Activated T-helper 9 cell treated with anti-CD3 and anti-CD28 coated beads, Interleukin-2, amount 50 U/mL, for 16 hours (primary cell): ENCODE measurements at regions not wholly inside any gene's neighbourhood (a gene's known extent, or its start where the extent isn't known, plus 50 kb on each side); places are given as distances from the start of the nearest gene placed in this dataset.

Source experiments
- DNase-seq: peaks from one replicate; pipeline ENCODE4 v3.0.0-alpha.2; 2020; ENCODE audit warnings: low read depth

DNA sequence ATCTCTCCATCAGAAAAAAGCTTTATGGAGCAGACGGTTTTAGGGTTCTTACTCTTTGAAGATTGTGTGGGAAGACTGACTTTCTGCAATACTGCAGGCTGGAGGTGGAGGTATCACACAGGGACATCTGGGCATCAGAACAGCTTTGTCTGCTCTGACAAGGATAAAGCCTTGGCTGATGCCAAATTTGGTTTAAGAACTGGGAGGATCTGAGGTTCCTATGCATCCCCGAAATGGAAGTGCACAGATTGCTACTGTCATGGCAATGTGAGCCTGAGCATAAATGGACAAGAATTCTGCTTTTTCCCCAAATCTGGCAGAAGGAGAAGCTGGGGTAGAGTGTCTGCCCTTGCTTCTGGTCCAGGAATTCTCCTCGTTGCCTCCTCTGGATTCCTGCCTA is 424.3 kb downstream of the SLC4A3 start:
- DNase-seq, result no peak

DNA sequence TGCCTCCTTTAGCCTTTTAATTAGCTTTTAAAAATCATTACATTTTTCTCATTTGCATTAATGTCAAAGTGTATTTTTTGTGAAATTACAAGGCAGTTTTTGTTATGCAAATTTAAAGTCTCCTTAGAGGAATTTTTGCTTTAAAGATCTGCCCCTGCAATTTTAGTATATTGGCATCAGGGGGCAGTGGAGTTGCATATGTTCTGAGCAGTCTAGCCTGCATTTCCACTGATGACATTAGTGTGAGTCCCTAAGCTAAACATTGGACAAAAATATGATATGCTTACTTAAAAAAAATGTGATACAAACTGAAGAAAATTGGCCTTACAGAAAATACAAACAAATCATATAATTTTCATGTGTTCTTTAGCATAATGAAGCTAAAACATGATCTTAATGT is 426.5 kb downstream of the SLC4A3 start:
- no peak for DNase-seq

DNA sequence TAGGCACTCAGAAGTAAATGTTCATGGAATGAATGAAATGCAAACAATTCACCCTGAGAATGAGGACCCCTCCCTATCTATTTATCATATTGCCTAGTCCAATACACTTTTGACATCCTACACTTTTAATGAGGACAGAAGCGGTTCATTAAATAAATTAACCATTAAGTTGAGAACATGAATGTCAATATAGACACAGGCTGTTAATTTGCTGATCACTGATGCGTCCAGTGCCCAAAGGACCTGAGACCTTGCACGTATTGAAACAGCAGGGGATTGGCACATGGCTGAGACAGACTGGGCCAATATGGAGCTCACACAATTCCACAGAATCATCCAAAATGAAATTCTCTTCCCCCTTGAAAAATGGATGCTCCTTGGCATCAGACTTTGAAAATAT is 430.0 kb downstream of the SLC4A3 start:
- DNase-seq, result no peak

DNA sequence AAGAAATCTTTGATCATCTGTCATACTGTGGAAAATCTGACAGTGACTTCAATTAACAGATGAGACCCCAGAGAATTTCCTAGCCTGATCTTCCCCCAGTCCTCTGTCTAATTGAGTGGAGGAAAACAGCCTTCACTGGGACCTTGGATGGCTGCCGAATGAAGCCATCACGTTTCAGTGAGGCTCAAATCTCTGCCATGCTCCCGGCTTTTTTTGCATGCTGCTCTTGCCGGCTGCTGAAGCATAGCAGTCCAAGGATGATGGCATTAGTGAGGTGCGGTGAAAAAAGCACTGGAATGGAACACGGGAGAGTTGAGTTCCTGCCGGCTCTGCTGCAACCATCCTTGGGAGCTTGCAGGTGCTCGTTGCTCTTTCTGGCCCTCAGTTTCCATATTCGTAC is 430.5 kb downstream of the SLC4A3 start:
- no peak for DNase-seq

DNA sequence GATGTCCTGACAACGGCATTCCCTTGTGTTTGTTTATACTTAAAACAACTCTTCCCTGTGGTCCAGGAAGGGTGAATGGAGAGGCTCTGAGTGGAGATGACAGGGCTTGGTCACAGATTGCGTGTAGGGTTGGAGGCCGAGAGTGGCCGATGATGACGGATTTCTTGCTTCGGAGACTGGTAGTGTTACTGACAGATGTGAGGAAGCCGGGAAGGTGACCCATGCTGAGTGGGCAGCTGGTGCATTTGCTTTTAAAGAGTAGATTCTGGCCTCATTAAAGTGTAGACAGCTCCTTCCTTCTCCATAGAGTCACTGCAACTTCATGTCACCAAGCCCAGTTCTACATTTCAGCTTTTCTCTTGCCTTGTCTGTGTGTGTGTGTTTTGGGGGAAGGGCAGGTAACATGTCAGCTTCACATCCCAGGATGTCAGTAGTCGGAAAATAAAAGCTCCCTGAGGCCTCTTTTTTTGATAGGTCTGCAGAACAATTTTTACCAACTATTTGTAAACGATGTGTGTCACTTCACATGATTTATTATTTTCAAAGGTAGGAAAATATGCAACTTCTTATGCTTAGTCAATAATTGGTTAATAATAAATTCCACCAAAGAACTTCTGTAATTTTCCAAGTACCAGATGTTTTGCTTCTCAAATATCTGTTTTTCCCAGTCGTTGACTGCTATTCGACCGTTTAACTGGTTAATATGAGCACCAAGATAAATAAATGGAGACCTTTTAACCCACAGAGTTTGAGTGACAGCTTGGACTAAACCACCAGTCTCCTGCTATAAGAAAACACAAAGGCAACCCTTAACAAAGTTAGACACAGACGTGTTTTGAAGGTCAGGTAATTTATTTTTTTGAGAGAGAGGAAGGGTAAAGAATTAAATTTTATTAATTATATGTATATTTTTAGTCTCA is 436.9 kb downstream of the SLC4A3 start:
- DNase-seq, result no peak

DNA sequence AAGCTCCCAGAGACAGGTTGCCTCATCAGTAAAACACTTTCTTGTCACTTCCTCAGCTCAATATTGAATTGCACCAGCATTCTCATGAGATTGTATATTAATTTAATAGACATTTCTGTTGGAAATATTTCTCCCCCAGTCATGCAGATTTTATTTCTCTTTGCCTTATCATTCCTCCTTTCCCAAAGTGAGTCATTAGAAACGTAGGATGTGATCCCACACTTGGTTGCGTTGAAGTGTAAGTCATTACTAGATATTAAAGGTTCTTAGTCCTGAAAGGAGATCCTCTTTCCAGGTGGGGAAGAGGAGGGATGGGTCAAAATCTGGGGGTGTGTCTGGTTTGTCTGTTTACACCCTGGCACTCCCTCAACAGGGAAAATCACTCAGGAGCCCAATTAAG is 438.2 kb downstream of the SLC4A3 start:
- no peak for DNase-seq

DNA sequence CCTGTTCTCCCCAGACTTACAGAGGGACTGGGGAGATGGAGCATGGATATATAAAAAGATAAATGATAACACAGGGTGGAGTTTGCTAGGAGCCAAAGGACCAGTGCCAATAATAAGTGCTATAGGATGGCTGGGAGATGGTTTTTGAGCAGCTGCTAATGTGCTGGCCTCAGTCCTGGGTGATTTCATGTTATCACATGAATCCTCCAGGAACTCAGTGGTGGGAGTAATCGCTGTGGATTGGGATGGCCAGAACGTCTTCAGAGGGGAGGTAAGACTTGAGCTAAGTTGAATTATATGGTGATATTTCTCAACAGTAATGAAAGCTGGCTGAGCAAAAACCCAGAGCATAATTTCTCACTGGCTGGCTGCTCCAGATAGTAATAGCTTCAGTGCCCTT is 441.4 kb downstream of the SLC4A3 start:
- DNase-seq, result no peak

DNA sequence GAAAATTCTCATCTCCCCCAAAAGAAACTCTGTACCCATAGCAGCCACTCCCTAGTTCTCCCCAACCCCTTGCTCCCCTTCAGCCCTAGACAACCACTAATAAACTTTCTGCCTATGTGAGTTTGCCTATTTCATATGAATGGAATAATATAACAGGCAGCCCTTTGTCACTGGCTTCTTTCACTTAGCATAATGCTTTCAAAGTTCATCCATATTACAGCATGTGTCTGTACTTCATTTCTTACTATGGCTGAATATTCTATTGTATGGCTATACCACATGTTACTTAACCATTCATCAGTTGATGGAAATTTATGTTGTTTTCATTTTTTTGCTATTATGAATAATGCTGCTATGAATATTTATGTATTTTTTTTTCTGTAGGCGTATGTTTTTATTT is 442.9 kb downstream of the SLC4A3 start:
- DNase-seq, result no peak

DNA sequence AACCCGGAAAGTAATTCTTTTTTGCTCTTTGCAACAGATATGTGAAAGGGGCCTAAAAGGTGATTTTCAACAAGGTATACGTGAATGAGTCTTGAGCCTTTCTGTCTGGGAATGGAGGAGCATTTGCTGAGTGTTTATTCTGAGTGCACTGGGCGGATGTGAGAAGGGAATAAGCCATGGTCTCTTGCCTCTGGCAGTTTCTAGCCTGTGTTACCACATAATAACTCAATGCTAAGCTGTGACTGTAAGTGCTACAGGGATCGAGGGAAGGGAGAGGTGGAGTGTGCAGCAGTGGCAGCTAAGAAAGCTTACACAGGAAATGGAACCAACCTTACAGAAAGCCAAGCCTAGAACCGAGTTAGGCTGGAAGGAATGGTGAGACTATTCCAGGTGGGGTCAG is 444.3 kb downstream of the SLC4A3 start:
- DNase-seq, result no peak

DNA sequence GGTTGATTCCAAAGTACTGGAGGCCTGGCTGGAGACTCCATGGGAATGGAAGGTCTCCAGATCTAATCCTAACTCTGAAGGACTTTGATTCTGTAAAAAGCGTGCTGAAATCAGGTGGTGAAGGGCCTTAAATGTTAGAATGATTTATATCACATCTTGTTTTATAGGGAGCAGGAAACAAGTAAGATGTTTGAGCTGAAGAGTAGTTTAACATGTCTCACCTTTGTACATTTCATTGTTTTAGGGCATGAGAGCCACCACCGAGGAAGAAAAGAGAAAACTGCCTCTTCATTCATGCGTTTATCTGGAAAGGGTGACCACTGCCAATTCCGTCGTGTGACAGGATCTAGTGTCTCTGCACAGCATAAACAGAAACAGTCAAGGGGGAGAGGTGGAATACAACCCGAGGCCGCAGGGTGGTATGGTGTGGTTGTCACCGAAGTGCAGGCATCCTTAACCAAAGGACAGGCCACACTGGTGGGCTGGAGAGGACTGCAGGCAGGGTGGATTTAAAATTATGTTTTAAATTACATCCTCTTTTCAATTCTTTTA is 445.3 kb downstream of the SLC4A3 start:
- no peak for DNase-seq

DNA sequence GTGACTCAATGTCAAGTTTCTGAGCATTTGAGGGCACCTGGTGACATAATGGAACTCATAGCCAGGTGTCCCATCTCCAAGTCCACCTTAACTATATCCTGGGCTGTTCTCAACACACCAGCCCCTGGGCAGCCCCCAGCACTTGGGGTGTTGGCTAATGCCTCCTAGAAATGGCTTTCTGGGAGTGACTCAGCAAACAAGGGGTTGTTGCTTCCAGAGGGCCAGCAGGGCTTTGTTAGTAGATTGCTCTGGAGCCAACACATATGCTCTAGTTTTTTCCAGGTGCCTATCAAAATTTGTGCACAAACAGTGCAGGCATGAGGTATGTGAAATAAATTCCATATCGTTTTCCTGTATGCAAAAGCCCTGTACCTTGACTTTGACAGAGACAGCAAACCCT is 448.4 kb downstream of the SLC4A3 start:
- DNase-seq, result no peak

DNA sequence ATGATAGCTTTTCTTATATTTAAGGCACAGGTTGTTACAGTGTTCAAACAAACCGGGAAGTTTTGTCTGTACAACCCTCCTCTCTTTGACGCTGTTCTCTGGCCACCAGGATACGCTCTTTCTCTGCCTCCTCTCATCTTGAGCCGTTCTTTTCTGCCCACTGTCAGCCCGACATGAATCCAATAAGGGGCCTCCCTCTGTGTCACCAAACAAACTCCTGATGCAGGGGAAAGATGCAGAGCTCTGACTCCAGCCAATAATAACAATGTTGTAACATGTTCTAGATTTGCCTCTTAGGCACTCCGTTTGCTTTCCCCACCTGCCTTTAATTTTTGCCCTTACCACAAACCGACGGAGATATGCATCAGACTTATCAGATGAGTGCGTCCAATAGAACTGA is 449.3 kb downstream of the SLC4A3 start:
- no peak for DNase-seq

DNA sequence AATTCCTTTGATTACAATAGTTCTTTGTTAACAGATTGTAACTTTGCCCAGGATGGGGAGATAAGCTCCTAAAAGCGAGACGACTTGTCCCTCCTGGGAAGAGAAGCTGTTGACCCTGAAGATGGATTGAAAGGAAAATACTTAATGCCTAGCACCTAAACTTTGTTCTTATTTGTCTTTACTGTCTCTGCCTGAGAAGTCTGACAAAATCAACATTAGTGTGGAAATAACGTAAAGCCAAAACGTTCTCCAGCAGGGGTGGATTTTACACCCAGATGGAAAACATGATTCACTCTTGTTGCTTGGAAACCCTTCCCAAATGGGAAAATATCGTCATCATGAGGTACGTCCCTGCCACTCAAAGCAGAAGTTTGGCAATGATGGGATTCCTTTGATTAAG is 450.1 kb downstream of the SLC4A3 start:
- no peak for DNase-seq

DNA sequence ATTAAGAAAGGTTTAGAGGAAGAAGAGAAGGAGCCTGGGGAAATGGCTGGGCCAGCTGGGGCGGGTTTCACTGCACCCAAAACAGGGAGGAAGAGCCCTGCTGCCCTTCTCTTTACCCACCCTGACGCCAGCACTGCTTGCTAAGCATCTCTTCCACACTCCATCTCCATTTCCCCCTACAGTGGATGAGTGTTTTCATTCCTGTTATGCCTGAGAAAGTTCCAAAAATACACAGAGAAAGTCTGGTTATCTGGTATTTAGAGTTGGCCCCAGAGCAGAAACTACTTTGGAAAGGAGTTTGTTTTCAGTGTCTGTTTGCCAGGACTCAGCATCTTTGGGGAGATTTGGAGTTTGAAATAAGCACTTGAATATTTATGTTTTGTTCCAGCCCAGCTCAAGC is 451.0 kb downstream of the SLC4A3 start:
- DNase-seq, result no peak

DNA sequence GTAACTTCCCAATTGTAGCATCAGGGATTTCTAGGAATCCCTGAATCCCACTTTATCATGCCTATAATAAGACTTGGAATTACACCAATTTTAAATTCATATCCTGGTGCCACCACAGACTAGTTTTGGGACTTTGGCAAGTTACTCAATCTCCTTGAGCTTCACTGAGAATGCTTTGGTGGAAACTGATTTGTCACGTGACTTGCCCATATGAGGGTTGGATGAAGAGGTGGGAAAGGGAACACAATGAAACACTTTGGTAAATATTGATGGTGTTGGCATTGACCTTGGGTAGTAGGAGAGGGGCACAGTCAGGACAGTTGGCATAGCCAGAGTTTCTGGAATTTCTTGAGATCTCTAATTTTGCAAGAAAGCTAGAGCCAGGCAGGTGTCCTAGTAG is 452.2 kb downstream of the SLC4A3 start:
- no peak for DNase-seq

DNA sequence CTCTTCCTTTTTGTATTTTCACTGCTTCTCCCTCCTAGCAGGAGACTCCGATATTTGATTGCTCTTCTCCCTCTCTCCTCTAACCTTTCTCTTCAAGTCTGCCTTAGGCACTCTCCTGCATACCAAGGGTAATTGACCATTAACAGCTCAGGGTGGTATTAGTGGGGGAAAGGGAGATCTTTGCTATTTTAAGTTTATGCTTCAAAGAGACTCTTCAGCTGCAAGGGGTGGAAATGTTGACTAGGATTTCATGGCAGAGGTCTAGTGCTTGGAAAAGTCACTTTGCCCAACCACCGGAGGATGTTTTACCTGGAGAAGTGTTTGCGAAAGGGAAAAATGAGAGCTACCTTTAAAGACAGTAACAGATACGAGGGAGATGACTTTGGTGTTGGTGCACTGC is 453.7 kb downstream of the SLC4A3 start:
- DNase-seq, result no peak

DNA sequence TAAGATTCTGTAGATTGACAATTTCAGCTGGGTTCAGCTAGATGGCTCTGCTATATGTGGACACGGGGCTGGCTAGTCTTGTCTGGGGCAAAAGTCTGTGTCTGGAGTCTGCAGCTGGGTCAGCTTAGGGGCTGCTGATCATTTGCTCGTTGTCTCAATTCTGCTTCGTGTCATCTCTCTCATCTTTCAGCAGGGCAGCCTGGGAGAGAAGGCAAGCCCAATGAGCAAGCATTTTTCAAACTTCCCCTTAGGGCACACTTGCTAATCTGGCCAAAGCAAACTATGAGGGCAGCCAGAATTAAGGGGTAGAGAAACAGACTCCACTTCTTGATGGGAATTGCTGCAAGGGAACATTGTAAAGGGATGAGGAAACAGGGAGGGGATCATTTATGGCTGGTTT is 462.6 kb downstream of the SLC4A3 start:
- DNase-seq, result no peak

DNA sequence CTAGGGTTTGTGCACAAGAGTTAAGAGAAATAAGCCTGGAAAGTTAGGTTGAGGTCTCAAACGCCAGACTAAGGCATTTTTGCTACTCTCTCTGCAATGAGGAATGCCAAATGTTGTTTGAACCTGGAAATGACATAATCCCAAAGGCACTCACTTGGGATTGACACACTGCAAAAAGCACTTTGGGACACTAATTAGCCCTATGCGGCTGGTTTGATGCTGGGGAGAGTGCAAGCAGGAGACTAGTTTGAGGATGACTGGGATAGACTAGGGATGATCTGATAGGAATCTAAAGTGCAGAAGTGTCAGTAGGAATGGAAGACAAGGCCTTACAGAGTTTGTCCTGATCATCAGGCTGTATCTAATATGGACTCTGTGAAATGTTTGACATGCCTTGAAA is 469.0 kb downstream of the SLC4A3 start:
- DNase-seq, result no peak

DNA sequence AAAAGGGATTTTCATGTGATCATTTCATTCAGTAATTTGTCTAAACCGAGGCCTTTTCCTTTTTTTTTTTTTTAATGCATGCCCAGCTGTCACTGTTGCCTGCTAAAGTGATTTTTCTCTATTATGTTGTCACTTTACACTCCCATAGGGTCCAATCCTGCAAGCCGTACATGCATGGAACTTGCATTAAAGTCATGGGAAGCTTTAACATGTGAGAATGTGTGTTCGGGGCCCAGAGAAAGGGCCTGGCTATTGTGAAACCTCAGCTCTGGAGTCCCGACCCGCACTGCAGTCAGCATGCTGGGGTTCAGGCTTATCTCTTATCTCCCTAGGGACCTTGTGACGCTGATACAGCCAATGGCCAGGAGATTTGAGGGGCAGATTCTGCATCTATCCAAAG is 474.6 kb downstream of the SLC4A3 start:
- no peak for DNase-seq

DNA sequence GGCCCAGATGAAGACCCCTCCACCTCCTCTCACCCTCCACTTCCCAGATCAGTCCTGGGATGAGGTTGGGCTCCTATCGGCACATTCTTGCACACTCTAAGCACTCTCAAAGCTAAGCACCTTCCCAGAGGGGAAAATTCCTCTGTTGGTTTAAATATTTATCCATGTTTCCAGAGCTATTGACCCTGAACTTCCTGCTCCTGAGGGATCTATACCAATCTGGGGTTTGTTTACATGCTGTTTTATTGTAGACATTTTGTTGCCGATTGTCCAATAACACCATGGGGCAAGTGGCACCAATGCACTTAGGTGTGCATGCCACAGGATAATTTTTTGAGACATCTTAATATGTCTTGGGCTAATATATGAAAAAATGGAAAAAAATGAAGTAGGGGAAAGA is 476.2 kb downstream of the SLC4A3 start:
- DNase-seq, result no peak

DNA sequence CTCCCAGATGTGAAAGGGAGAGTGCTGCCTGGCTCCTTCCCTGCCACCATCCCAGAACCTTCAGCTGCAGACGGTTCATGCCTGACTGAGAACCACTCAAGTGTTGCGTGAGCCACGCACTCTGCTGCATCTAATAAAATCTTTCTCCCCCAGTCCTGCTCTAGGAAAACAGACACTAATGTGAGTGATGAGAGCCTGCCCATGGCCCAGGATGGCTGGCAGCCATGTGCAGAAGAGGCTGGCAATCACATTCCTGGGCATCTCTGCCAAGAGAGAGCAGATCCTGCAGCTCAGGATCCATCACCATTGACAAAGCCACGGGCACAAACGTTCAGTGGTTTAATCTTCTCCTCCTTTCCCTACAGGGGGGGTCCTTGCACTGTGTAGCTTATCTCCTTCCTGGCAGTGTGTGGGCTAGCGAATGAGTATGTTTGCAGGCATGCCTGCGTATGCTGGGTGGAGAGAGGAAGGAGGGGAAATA is 477.5 kb downstream of the SLC4A3 start:
- DNase-seq, result no peak

DNA sequence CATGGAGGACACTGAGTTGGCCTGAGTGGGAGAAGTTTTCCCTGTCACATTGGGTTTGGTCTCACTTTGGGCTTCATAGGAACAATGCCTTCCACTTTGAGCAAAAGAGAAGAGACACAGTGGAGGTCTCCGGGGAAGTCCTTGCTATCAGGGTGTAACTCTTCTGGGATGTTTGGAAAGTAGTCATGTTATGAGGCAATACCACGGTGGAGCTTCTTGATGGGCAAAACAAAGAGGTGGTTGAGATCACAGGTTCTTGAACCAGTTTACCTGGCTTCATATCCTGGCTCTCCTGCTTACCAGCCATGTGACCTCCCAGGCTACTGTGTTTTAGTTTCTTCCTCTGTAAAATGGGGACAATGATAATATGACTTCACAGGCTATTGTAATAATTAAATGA is 478.6 kb downstream of the SLC4A3 start:
- DNase-seq, result no peak

DNA sequence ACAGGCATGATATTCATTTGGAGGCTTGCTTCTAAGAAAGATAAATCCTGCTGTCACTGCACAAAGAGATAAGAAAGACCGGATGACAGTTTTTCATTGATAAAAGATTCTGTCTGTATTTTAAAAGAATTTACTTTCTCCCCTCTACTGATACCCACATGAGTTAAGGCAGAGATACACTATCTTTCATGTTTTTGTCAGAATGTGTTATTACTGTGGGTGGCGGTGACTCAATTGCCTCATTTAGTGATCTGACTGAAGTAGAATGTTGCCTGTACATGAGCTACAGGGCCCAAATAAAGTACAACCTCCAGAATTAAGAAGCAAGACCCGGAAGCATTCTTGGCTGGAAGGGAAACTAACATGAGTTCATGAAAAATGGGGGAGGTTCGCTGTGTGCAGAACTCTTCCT is 480.0 kb downstream of the SLC4A3 start:
- no peak for DNase-seq

DNA sequence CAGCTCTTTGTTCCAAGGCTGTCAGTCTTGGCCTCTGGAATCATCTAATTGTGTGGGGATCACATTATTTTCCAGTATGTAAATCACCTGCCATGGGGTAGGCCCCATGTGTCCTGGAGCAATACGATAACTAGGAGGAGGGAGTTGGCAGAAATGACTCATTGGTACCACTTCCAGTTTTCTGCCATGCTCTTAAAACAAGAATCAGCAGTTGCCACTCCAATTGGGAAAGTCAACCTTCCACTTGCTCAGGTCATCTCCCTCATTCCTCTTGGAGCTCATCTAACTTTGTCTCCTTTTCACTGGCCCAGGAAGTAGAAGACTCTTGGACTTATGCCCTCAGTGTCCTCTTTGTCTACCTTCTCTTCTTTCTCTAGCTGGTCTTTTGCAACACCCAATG is 487.0 kb downstream of the SLC4A3 start:
- no peak for DNase-seq
